ENCODE measurements at regions not wholly inside any gene's neighbourhood (a gene's known extent, or its start where the extent isn't known, plus 50 kb on each side); places are given as distances from the start of the nearest gene placed in this dataset.

DNA sequence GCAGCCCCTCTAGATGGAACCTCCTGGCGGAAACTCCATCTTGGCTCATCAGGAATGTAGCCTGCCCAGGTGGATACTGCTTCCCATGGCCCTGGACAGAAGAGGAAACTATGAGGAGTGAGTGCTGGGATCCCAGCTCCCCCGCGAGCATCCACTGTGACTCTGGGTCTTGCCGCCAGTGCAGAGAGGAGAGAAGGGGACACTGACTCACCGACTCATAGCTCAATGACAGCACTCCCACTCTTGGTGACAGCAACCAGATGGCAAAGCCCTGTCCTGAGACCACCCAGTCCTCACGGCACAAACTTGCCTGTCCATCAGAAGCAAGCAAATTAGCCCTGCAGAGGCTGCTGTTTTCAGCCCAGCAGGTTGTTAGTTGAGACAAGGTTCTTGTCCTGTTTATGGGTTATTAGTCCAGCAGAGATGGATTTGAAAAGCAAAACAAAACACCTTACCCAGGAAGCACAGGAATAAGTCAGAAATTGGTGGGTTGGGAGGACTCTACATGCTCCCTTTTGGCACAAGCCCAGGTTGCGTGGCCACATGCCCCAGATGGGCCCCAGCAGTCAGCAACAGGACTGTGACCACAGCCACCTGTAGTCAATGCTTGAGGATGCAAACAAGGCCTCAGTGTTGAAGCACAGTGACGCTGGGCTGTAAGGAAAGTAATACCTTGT, 111.5 kb upstream of the GLI2 start:
- TF ChIP-seq EZH2 (IDR thresholded peaks at IDR 0.05; ENCODE audit: borderline replicate concordance, low read depth, low read length, severe bottlenecking), result no peak
- TF ChIP-seq, protein P1, sequence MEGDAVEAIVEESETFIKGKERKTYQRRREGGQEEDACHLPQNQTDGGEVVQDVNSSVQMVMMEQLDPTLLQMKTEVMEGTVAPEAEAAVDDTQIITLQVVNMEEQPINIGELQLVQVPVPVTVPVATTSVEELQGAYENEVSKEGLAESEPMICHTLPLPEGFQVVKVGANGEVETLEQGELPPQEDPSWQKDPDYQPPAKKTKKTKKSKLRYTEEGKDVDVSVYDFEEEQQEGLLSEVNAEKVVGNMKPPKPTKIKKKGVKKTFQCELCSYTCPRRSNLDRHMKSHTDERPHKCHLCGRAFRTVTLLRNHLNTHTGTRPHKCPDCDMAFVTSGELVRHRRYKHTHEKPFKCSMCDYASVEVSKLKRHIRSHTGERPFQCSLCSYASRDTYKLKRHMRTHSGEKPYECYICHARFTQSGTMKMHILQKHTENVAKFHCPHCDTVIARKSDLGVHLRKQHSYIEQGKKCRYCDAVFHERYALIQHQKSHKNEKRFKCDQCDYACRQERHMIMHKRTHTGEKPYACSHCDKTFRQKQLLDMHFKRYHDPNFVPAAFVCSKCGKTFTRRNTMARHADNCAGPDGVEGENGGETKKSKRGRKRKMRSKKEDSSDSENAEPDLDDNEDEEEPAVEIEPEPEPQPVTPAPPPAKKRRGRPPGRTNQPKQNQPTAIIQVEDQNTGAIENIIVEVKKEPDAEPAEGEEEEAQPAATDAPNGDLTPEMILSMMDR (IDR thresholded peaks at IDR 0.05; ENCODE audit: borderline replicate concordance, extremely low read depth, low read length, poor library complexity, severe bottlenecking), result no peak
